NB4 (cell line): ENCODE measurements at regions not wholly inside any gene's neighbourhood (a gene's known extent, or its start where the extent isn't known, plus 50 kb on each side); places are given as distances from the start of the nearest gene placed in this dataset.
A peak's percentile ranks its signal among the peaks of the same experiment; 100 is the strongest.

ENCODE experiments used
- DNase-seq: peaks from one replicate; pipeline ENCODE4 v3.0.0; 2010; ENCODE audit warnings: low read depth
- H3K4me3 ChIP-seq: one replicate; pipeline ENCODE4 v1.5.1; 2011; ENCODE audit warnings: mild to moderate bottlenecking, low read depth, low read length, moderate library complexity
- CTCF ChIP-seq: IDR thresholded peaks from one replicate; pipeline ENCODE4 v1.5.1; 2012; ENCODE audit warnings: low read depth, low read length
- MAX ChIP-seq: IDR thresholded peaks from 2 replicates; pipeline ENCODE4 v1.6.1; 2011; ENCODE audit warnings: low read depth, low read length
- MYC ChIP-seq: IDR thresholded peaks from 2 replicates; pipeline ENCODE4 v1.6.1; 2011; ENCODE audit warnings: low read depth, low read length
- POLR2A ChIP-seq: IDR thresholded peaks from 2 replicates; pipeline ENCODE4 v1.6.1; 2011; ENCODE audit warnings: mild to moderate bottlenecking; ENCODE audit not compliant: insufficient read length; ENCODE audit errors: extremely low read depth

GRCh38 chr1:94335950-94336349 lies 82.2 kb upstream of the ABCD3 start:
- H3K4me3 ChIP-seq: no peak overlapping the region
- TF ChIP-seq POLR2A: no peak
- no peak for TF ChIP-seq MYC
- peak; percentile 31 for TF ChIP-seq CTCF
- peak; percentile 69 for DNase-seq

- H3K4me3 ChIP-seq: no peak overlapping the region
- DNase-seq: no peak
- TF ChIP-seq CTCF (no peak), MAX (no peak), POLR2A (no peak), MYC (no peak)
Measured at GRCh38 chr1:94335447-94335846, 82.7 kb upstream of the ABCD3 start.

- DNase-seq: no peak
- H3K4me3 ChIP-seq: no peak overlapping the region
- TF ChIP-seq MYC (no peak), MAX (no peak), POLR2A (no peak), CTCF (no peak)
Measured at GRCh38 chr1:94334764-94335163, 83.4 kb upstream of the ABCD3 start.

- DNase-seq: no peak
- H3K4me3 ChIP-seq: no peak overlapping the region
- TF ChIP-seq MAX (no peak), MYC (no peak), CTCF (no peak), POLR2A (no peak)
Measured at GRCh38 chr1:94332952-94333351, 85.2 kb upstream of the ABCD3 start.

- no peak for DNase-seq
- no peak for TF ChIP-seq CTCF
- no peak for TF ChIP-seq POLR2A
- no peak for TF ChIP-seq MYC
- H3K4me3 ChIP-seq: no peak overlapping the region
Measured at GRCh38 chr1:94332516-94332915, 85.7 kb upstream of the ABCD3 start.

GRCh38 chr1:94329986-94330385 lies 88.2 kb upstream of the ABCD3 start:
- DNase-seq: peak; percentile 7
- TF ChIP-seq MAX: no peak
- TF ChIP-seq MYC: no peak
- peak; percentile 11 for TF ChIP-seq CTCF
- TF ChIP-seq POLR2A: no peak
- H3K4me3 ChIP-seq: no peak overlapping the region
